OCI-LY7 (cell line): ENCODE measurements at regions not wholly inside any gene's neighbourhood (a gene's known extent, or its start where the extent isn't known, plus 50 kb on each side); places are given as distances from the start of the nearest gene placed in this dataset.

Experiments
- BruUV-seq: library from RNA; stranded (reverse); fragments of 400-500 nt; replicated peaks from 2 replicates; lab custom pipeline; 2021; lab: Mats Ljungman, UMichigan
- CTCF ChIA-PET: fragments of 300-600 bp; sonication (Branson Sonifier 250); formaldehyde crosslinking; loops from one replicate; lab custom pipeline; 2022; ENCODE audit warnings: antibody characterized with exemption; ENCODE audit not compliant: unreplicated experiment; lab: Charles Lee
- POLR2A ChIA-PET: fragments of 300-600 bp; sonication (Branson Sonifier 250); formaldehyde crosslinking; loops from one replicate; lab custom pipeline; 2022; ENCODE audit warnings: antibody characterized with exemption; lab: Charles Lee
- DNase-seq: peaks from one replicate; pipeline ENCODE4 v3.0.0-alpha.2; 2015; ENCODE audit warnings: low spot score
- H2AFZ ChIP-seq: fragments of 200-600 bp; sonication (generic), shearing (Covaris generic); 2 replicates; pipeline ENCODE4 v1.6.1; 2014; ENCODE audit warnings: mild to moderate bottlenecking, antibody characterized with exemption, low read length, moderate library complexity
- H3K27ac ChIP-seq: fragments of 200-600 bp; sonication (generic); 2 replicates; pipeline ENCODE4 v1.5.1; 2014; ENCODE audit warnings: mixed run types, low read depth, mild to moderate bottlenecking, moderate library complexity, low read length, inconsistent platforms; ENCODE audit not compliant: poor library complexity, severe bottlenecking
- H3K36me3 ChIP-seq: fragments of 200-600 bp; sonication (generic); 2 replicates; pipeline ENCODE4 v1.6.1; 2014; ENCODE audit warnings: mild to moderate bottlenecking, antibody characterized with exemption, low read length, moderate library complexity, mixed read lengths; ENCODE audit not compliant: insufficient read depth
- H3K4me1 ChIP-seq: fragments of 200-600 bp; sonication (generic); 2 replicates; pipeline ENCODE4 v1.5.1; 2014; ENCODE audit warnings: mild to moderate bottlenecking, low read length; ENCODE audit not compliant: insufficient read depth, poor library complexity, severe bottlenecking
- H3K4me2 ChIP-seq: fragments of 200-600 bp; sonication (generic); 2 replicates; pipeline ENCODE4 v1.6.1; 2014; ENCODE audit warnings: mild to moderate bottlenecking, low read length
- H3K4me3 ChIP-seq: fragments of 200-600 bp; sonication (generic); 2 replicates; pipeline ENCODE4 v1.5.1; 2014; ENCODE audit warnings: mild to moderate bottlenecking, low read depth, low read length; ENCODE audit not compliant: poor library complexity, severe bottlenecking
- H3K79me2 ChIP-seq: fragments of 200-600 bp; sonication (generic); 2 replicates; pipeline ENCODE4 v1.6.1; 2016; ENCODE audit warnings: low read depth, mild to moderate bottlenecking, low read length, moderate library complexity, mixed read lengths; ENCODE audit not compliant: insufficient read depth
- H3K9me2 ChIP-seq: fragments of 200-600 bp; sonication (generic); 2 replicates; pipeline ENCODE4 v1.6.1; 2016; ENCODE audit warnings: mild to moderate bottlenecking, low read length, mixed read lengths; ENCODE audit not compliant: insufficient read depth
- H3K9me3 ChIP-seq: fragments of 200-600 bp; sonication (generic); 2 replicates; pipeline ENCODE4 v1.6.1; 2014; ENCODE audit warnings: mild to moderate bottlenecking, mixed run types, low read length, mixed read lengths
- H4K20me1 ChIP-seq: fragments of 200-600 bp; sonication (generic); 2 replicates; pipeline ENCODE4 v1.6.1; 2014; ENCODE audit warnings: mild to moderate bottlenecking, antibody characterized with exemption, low read length, moderate library complexity, mixed read lengths; ENCODE audit not compliant: insufficient read depth
- CTCF ChIP-seq: fragments of 200-600 bp; sonication (generic); conservative IDR thresholded peaks from 2 replicates; pipeline ENCODE4 v1.5.1; 2014; ENCODE audit warnings: mild to moderate bottlenecking, antibody characterized with exemption, low read length, moderate library complexity, mixed read lengths
- EZH2phosphoT487 ChIP-seq: fragments of 200-600 bp; sonication (generic); IDR thresholded peaks from 2 replicates; pipeline ENCODE4 v1.6.1; 2018; ENCODE audit warnings: low read depth, borderline replicate concordance, mild to moderate bottlenecking, mixed run types, antibody characterized with exemption, low read length, moderate library complexity, mixed read lengths
- intact Hi-C: fragments of 100-400 bp; cut with micrococcal nuclease; formaldehyde crosslinking; loops from one replicate; pipeline ENCODE4 v1.10.0; 2022; ENCODE audit not compliant: unreplicated experiment

GRCh38 chr2:18784245-18784644 lies 194.9 kb upstream of the NT5C1B start:
- no peak overlapping the region for H3K4me2 ChIP-seq
- H3K36me3 ChIP-seq, result no peaks in the 10 kb centered on the region
- ChIA-PET POLR2A (interaction anchor here (0.5 to 1.1 kb wide), 2 partner anchors 15 to 71 kb away, joined by 3 read pairs; no protein-coding TSS in a partner anchor), CTCF (no interaction called here)
- intact Hi-C loops, result no loop called here
- no peaks in the 10 kb centered on the region for H3K4me1 ChIP-seq
- no peak overlapping the region for H3K4me3 ChIP-seq
- TF ChIP-seq CTCF, result no peak
- TF ChIP-seq EZH2phosphoT487, result no peak
- no peaks in the 10 kb centered on the region for H3K9me2 ChIP-seq
- no TSS peak for BruUV-seq
- no peak overlapping the region for H2AFZ ChIP-seq
- DNase-seq, result no peak
- no peak overlapping the region for H3K27ac ChIP-seq
- no peaks in the 10 kb centered on the region for H3K9me3 ChIP-seq
- H4K20me1 ChIP-seq, result no peaks in the 10 kb centered on the region
- no peaks in the 10 kb centered on the region for H3K79me2 ChIP-seq

- no TSS peak for BruUV-seq
- CTCF ChIA-PET, result no interaction called here
- H3K36me3 ChIP-seq, result no peaks in the 10 kb centered on the region
These were observed 192.3 kb upstream of the NT5C1B start for GRCh38 chr2:18781541-18782280.

More at GRCh38 chr2:18781541-18782280, 192.3 kb upstream of the NT5C1B start:
- Histone ChIP-seq H4K20me1 (no peaks in the 10 kb centered on the region), H3K27ac (no peak overlapping the region), H3K9me3 (no peaks in the 10 kb centered on the region), H3K9me2 (no peaks in the 10 kb centered on the region), H3K4me2 (no peak overlapping the region), H3K4me1 (no peaks in the 10 kb centered on the region), H2AFZ (no peak overlapping the region), H3K79me2 (no peaks in the 10 kb centered on the region), H3K4me3 (no peak overlapping the region)
- DNase-seq, result no peak
- TF ChIP-seq CTCF (no peak), EZH2phosphoT487 (no peak)
- intact Hi-C loops, result no loop called here
- POLR2A ChIA-PET, result no interaction called here
